ENCODE measurements at regions not wholly inside any gene's neighbourhood (a gene's known extent, or its start where the extent isn't known, plus 50 kb on each side); places are given as distances from the start of the nearest gene placed in this dataset.

GRCh38 chr12:105841840-105842239, 296.9 kb downstream of the NUAK1 start:
- TF ChIP-seq POLR2AphosphoS5 (IDR thresholded peaks at IDR 0.05) = no peak
- no peak for TF ChIP-seq POLR2A (IDR thresholded peaks at IDR 0.05; ENCODE audit: low read depth)
- no peak for TF ChIP-seq CTCF (IDR thresholded peaks at IDR 0.05)

All from esophagus muscularis mucosa (tissue), 3 donors.